Mesothelial cell of epicardium (in vitro differentiated cells): ENCODE measurements at regions not wholly inside any gene's neighbourhood (a gene's known extent, or its start where the extent isn't known, plus 50 kb on each side); places are given as distances from the start of the nearest gene placed in this dataset.

Experiments used
- DNase-seq, 2 experiments: peaks; one replicate each; pipeline ENCODE4 v3.0.0; 2021; ENCODE audit warnings: low spot score in 2 of 2; ENCODE audit not compliant: unreplicated experiment in 2 of 2
- H3K27ac Mint-ChIP-seq: 2 replicates; pipeline ENCODE4 v1.8.0; 2021; ENCODE audit warnings: mixed read lengths
- H3K27me3 Mint-ChIP-seq: 2 replicates; pipeline ENCODE4 v1.8.0; 2021; ENCODE audit warnings: low read depth, mixed read lengths
- H3K36me3 Mint-ChIP-seq: 2 replicates; pipeline ENCODE4 v1.8.0; 2021; ENCODE audit warnings: mixed read lengths
- H3K4me1 Mint-ChIP-seq: 2 replicates; pipeline ENCODE4 v1.8.0; 2021; ENCODE audit warnings: mixed read lengths
- H3K4me3 Mint-ChIP-seq: 2 replicates; pipeline ENCODE4 v1.8.0; 2021; ENCODE audit warnings: mild to moderate bottlenecking, moderate library complexity, mixed read lengths
- H3K9me3 Mint-ChIP-seq: 2 replicates; pipeline ENCODE4 v1.8.0; 2021; ENCODE audit warnings: mixed read lengths
- TF ChIP-seq, protein P1 (sequence below): fragments of 200-600 bp; sonication (generic); IDR thresholded peaks from one replicate; pipeline ENCODE4 v1.5.0; 2021; ENCODE audit warnings: antibody characterized with exemption; ENCODE audit not compliant: unreplicated experiment

DNA sequence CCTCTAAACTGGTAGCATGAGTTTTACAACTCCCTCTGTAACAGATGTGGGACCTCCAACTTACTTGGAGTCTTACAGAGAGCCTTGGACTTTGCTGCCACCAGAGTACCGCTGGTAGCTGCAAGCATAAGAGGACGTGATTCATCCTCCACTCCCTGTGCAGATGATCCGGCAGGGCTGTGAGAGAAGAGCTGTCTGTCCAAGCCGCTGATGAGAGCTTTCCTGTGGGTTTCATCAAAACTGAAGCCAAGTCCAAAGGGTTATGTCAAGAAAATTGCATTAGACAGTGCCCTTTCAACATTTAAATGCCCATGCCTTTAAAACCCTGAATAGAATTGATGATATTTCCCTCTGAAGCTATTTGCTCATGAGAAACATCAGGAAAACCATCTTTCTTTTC, 85.8 kb downstream of the LLPH start:
- no peak overlapping the region for H3K27ac Mint-ChIP-seq
- no peaks in the 10 kb centered on the region for H3K27me3 Mint-ChIP-seq
- no peak for DNase-seq
- no peaks in the 10 kb centered on the region for H3K36me3 Mint-ChIP-seq
- H3K4me3 Mint-ChIP-seq, result no peak overlapping the region
- TF ChIP-seq, protein P1, sequence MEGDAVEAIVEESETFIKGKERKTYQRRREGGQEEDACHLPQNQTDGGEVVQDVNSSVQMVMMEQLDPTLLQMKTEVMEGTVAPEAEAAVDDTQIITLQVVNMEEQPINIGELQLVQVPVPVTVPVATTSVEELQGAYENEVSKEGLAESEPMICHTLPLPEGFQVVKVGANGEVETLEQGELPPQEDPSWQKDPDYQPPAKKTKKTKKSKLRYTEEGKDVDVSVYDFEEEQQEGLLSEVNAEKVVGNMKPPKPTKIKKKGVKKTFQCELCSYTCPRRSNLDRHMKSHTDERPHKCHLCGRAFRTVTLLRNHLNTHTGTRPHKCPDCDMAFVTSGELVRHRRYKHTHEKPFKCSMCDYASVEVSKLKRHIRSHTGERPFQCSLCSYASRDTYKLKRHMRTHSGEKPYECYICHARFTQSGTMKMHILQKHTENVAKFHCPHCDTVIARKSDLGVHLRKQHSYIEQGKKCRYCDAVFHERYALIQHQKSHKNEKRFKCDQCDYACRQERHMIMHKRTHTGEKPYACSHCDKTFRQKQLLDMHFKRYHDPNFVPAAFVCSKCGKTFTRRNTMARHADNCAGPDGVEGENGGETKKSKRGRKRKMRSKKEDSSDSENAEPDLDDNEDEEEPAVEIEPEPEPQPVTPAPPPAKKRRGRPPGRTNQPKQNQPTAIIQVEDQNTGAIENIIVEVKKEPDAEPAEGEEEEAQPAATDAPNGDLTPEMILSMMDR, result no peak
- no peaks in the 10 kb centered on the region for H3K9me3 Mint-ChIP-seq
- H3K4me1 Mint-ChIP-seq, result peaks cover 17% of the 10 kb centered on the region

DNA sequence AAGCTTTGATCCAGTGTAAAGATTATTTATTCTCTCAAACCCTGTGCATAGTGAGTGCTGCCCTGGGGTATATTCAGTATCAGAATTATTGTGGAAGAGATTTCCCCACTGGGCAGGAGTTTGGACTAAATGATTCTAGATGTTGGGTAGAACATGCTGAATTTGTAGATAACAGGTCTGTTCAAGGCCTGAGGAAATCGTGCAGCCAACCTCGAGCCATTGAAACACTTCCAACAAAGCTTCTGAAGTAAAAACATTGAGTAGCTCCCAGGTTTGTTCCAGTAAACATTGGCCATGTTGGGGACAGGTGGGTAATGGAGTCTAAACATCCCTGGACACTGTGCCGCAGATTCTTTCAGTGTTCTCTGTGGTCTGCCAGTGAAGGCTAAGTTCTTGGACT, 87.5 kb downstream of the LLPH start:
- H3K27ac Mint-ChIP-seq, result no peak overlapping the region

DNA sequence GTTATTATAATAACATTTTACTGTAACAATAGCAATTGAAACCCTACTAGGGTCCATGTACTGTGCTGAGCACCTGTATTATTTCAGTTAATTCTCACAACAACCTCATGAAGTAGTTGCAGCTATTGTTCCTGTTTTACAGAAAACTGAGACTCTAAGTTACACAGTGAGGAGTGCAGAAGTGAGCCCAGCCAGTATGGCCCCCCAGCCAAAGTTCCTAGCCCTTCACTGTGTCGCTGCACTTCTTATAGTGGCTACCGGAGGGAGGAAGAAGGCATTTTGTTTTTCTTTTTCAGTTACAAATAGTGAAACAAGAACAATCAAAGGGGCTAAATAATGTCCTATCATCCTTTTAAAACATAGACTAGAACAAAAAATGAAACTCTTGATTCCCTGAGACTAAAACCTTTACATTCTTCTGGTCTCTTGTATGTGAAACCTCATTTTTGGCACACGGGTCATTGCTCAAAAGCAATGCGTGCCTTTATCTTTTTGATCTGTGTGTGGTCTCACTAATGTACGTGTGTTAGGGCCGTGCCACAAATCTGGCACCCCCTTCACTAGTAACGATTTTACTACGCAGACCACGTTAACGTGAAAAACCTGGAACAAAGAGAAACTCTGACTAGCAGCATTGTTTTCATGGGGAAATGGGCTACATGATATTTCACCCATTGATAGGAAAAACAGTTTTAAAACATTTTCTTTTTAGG, 88.7 kb downstream of the LLPH start:
- no peak overlapping the region for H3K27ac Mint-ChIP-seq
- no peak overlapping the region for H3K4me3 Mint-ChIP-seq
- peaks cover 13% of the 10 kb centered on the region for H3K4me1 Mint-ChIP-seq
- no peaks in the 10 kb centered on the region for H3K27me3 Mint-ChIP-seq
- TF ChIP-seq, protein P1, result no peak
- no peaks in the 10 kb centered on the region for H3K36me3 Mint-ChIP-seq
- H3K9me3 Mint-ChIP-seq, result no peaks in the 10 kb centered on the region
- no peak for DNase-seq

More for the DNA sequence above, 87.5 kb downstream of the LLPH start:
- TF ChIP-seq, protein P1, result no peak
- H3K27me3 Mint-ChIP-seq, result no peaks in the 10 kb centered on the region
- H3K4me3 Mint-ChIP-seq, result no peak overlapping the region
- H3K9me3 Mint-ChIP-seq, result no peaks in the 10 kb centered on the region
- no peaks in the 10 kb centered on the region for H3K36me3 Mint-ChIP-seq
- no peak for DNase-seq
- peaks cover 7% of the 10 kb centered on the region for H3K4me1 Mint-ChIP-seq

DNA sequence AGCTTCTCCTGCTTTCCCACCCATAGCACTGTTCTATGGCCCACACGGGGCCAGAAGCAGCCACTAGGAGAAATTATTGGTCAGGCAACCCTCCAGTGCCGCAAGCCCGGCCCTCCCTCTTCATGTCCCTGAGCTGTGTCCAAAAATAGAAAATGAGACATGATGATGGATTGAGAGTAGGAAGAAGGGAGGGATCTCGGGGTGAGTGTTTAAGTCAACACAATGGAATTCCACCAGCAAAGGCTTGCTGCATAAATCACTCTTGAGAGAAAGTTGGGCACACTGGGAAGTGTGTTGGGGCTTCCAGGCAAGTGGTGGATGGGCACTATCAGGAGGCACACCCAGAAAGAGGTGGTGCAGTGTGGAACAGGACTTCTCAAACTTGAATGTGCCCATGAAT, 94.2 kb downstream of the LLPH start:
- Mint-ChIP-seq H3K4me3 (no peak overlapping the region), H3K36me3 (no peaks in the 10 kb centered on the region), H3K27me3 (no peaks in the 10 kb centered on the region), H3K9me3 (no peaks in the 10 kb centered on the region), H3K27ac (no peak overlapping the region), H3K4me1 (peaks cover 39% of the 10 kb centered on the region)
- DNase-seq, result no peak
- TF ChIP-seq, protein P1, result no peak

DNA sequence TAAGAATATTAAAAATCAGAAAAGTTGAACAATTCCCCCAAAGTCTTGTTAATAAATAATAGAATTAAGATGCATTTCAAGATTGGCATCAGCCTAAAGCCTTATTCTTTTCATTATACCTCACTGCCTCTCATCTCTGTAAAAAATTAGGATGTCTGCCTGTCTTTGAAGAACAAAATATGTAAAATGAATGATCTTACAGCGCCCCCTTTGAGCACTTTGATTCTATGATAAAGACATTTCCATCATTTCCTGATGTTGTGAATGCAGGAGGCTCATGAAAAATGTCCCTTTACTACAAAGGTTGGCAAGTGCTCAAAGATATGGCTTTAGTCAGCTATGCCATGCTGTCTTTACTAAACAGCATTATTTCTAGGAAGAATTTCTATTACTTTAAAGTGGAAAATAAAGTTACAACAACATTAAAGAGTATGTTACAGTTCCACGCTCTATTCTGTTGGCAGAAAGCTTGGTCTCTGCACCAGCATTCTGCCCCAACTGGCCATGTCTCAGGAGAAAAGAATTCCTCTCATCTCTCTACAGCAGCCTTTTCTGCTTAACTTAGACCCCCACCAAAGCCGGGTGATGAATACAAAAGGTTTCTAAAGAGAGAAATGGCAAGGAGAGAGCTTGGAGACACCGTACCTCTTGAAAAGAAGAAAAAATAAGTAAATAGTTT, 95.1 kb downstream of the LLPH start:
- TF ChIP-seq, protein P1, result no peak
- Mint-ChIP-seq H3K4me3 (no peak overlapping the region), H3K27ac (no peak overlapping the region), H3K9me3 (no peaks in the 10 kb centered on the region), H3K36me3 (no peaks in the 10 kb centered on the region), H3K4me1 (peaks cover 46% of the 10 kb centered on the region), H3K27me3 (no peaks in the 10 kb centered on the region)
- DNase-seq, result no peak
